ENCODE measurements at regions not wholly inside any gene's neighbourhood (a gene's known extent, or its start where the extent isn't known, plus 50 kb on each side); places are given as distances from the start of the nearest gene placed in this dataset.

GRCh38 chr2:138182937-138183312 is 218.7 kb downstream of the HNMT start:
- TF ChIP-seq CTCF (conservative IDR thresholded peaks at IDR 0.05; ENCODE audit: low read depth, low read length): no peak
- no peak for TF ChIP-seq EZH2 (IDR thresholded peaks at IDR 0.05; ENCODE audit: borderline replicate concordance, low read depth, low read length, poor library complexity, severe bottlenecking)
